Activated T-cell treated with anti-CD3 and anti-CD28 coated beads, Interleukin-2, amount 50 U/mL, for 72 hours (primary cell): ENCODE measurements at regions not wholly inside any gene's neighbourhood (a gene's known extent, or its start where the extent isn't known, plus 50 kb on each side); places are given as distances from the start of the nearest gene placed in this dataset.
"Not testable (repeated sequence)": the region's sequence is repeated elsewhere in the genome, so short reads cannot be mapped to it uniquely, and the experiment has no call there.

Experiments
- ATAC-seq, 2 donors: fragments of 150-1000 bp; cut with Tn5 transposase; replicated peaks in 1 of 2; 2 replicates each; pipeline ENCODE4 v1.10.0; 2021; ENCODE audit warnings: moderate library complexity in 2 of 2, mild to moderate bottlenecking in 1 of 2
- DNase-seq, 2 donors: peaks; one replicate each; pipeline ENCODE4 v3.0.0; 2021 to 2022; ENCODE audit warnings: mixed read lengths in 1 of 2
- H3K27ac Mint-ChIP-seq: one replicate; pipeline ENCODE4 v1.8.0; 2022; ENCODE audit warnings: mild to moderate bottlenecking, moderate library complexity, mixed read lengths
- H3K27me3 Mint-ChIP-seq: one replicate; pipeline ENCODE4 v1.8.0; 2022; ENCODE audit warnings: low read depth, mixed read lengths
- H3K36me3 Mint-ChIP-seq, 2 donors: one replicate each; pipeline ENCODE4 v1.8.0; 2022; ENCODE audit warnings: mixed read lengths in 2 of 2, mild to moderate bottlenecking in 1 of 2; ENCODE audit not compliant: insufficient read depth in 2 of 2
- H3K4me1 Mint-ChIP-seq: one replicate; pipeline ENCODE4 v1.8.0; 2022; ENCODE audit warnings: low read depth, mixed read lengths
- H3K4me3 Mint-ChIP-seq, 2 donors: one replicate each; pipeline ENCODE4 v1.8.0; 2022; ENCODE audit warnings: mild to moderate bottlenecking in 2 of 2, mixed read lengths in 2 of 2, moderate library complexity in 2 of 2
- H3K9me3 Mint-ChIP-seq, 2 donors: one replicate each; pipeline ENCODE4 v1.8.0; 2022; ENCODE audit warnings: mixed read lengths in 2 of 2

DNA sequence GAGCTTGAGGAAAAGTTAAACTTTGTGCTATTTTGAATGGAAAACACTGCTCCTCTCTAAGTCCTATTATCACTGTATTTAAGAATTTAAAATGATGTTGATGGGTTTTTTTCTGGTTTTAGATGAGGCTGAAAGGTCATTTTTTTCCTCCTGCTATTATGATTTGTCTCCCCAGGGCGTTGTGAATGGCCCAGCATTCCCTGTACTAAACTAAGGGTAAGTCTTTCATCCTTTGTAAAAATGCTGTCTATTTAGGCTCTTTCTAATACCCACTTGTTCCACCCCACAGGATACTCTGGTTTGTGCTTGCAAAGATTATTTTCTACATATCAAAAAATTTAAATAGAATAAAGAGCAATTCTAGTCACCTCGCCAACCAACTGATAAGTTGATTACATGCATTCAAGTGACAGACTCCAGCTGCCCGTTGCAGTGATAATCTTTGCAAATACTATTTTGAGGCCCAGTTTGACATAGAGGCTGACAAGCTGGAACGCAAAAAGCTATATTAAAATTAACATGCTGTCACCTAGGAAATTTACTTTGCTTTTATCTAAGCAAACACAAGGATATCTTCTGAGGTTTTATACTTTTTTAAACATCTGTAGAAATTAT, 222.3 kb upstream of the TMEM229A start:
- no peak for DNase-seq
- no peaks in the 10 kb centered on the region for H3K4me1 Mint-ChIP-seq
- no peaks in the 10 kb centered on the region for H3K36me3 Mint-ChIP-seq
- ATAC-seq = no peak
- H3K4me3 Mint-ChIP-seq = no peak overlapping the region
- no peak overlapping the region for H3K27ac Mint-ChIP-seq
- peaks cover 2% of the 10 kb centered on the region in 2 donors for H3K9me3 Mint-ChIP-seq
- no peaks in the 10 kb centered on the region for H3K27me3 Mint-ChIP-seq

DNA sequence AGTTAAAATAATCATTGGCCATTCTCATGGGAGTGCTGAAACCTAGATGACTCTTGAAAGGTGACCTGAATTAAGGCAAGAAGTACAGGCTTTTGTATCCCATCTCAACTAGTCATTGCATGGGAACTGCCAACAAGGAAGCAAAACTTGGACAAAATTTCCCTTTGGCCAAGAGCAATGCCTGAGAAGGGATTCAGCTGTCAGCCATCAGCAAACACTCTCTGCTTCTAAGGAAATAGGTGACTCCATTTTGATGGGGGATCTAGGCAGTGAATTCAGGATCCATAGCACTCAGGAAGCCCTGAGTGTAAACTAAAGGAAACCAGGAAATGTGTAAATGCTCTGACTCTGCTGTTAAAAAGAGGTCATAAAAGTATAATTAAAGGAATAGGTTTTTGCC, 221.5 kb upstream of the TMEM229A start:
- ATAC-seq = no peak
- Mint-ChIP-seq H3K27ac (no peak overlapping the region), H3K36me3 (no peaks in the 10 kb centered on the region), H3K4me3 (no peak overlapping the region), H3K9me3 (peaks cover 2% of the 10 kb centered on the region in 2 donors), H3K27me3 (no peaks in the 10 kb centered on the region), H3K4me1 (no peaks in the 10 kb centered on the region)
- no peak for DNase-seq

DNA sequence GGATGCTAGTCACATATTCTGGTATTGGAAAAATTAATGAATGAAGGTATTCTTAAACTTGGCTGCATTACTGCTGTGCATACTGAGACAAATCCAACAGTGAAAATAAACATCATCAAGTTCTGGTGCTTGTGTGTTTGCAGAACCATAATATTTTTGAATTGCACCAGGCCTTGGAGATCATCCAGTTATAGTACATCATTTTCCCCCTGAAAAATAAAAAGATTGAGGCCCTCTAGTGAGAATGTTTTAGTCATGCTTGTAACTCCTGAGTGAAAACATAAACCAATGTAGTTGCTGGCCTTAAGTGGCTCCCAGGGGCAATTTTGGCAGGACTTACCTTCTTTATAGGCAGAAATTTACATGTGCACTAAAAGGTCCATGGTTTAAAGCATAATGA, 218.8 kb upstream of the TMEM229A start:
- Mint-ChIP-seq H3K4me1 (no peaks in the 10 kb centered on the region), H3K27ac (no peak overlapping the region), H3K36me3 (no peaks in the 10 kb centered on the region), H3K4me3 (no peak overlapping the region), H3K9me3 (peaks cover 2% of the 10 kb centered on the region in 2 donors), H3K27me3 (no peaks in the 10 kb centered on the region)
- ATAC-seq = no peak
- DNase-seq = no peak

GRCh38 chr7:124250297-124251034, 217.6 kb upstream of the TMEM229A start:
- Mint-ChIP-seq H3K4me3 (no peak overlapping the region), H3K9me3 (peaks cover 2 to 4% of the 10 kb centered on the region in 2 donors), H3K27me3 (no peaks in the 10 kb centered on the region), H3K36me3 (no peaks in the 10 kb centered on the region), H3K27ac (no peak overlapping the region), H3K4me1 (no peaks in the 10 kb centered on the region)
- ATAC-seq = no peak
- DNase-seq = no peak

DNA sequence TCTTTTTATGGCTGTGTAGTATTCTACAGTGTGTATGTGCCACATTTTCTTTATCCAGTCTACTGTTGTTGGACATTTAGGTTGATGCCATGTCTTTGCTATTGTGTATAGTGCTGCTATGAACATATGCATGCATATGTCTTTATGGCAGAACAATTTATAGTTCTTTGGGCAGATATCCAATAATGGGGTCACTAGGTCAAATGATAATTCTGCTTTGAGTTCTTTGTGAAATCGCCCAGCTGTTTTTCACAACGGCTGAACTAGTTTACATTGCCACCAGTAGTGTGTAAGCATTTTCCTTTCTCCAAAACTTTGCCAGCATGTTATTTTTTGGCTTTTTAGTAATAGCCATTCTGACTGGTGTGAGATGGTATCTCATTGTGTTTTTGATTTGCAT, 214.8 kb upstream of the TMEM229A start:
- Mint-ChIP-seq H3K27me3 (no peaks in the 10 kb centered on the region), H3K4me1 (no peaks in the 10 kb centered on the region), H3K27ac (no peak overlapping the region), H3K9me3 (peaks cover 0 to 2% of the 10 kb centered on the region in 2 donors), H3K36me3 (no peaks in the 10 kb centered on the region), H3K4me3 (no peak overlapping the region)
- no peak for DNase-seq
- no peak for ATAC-seq

- H3K4me1 Mint-ChIP-seq = no peaks in the 10 kb centered on the region
- no peaks in the 10 kb centered on the region for H3K36me3 Mint-ChIP-seq
- ATAC-seq (no peak), DNase-seq (no peak)
- no peak overlapping the region for H3K4me3 Mint-ChIP-seq
- H3K27me3 Mint-ChIP-seq = no peaks in the 10 kb centered on the region
- H3K9me3 Mint-ChIP-seq = peaks cover 2% of the 10 kb centered on the region in 2 donors
- no peak overlapping the region for H3K27ac Mint-ChIP-seq
Measured at GRCh38 chr7:124246262-124246863, 213.5 kb upstream of the TMEM229A start.

DNA sequence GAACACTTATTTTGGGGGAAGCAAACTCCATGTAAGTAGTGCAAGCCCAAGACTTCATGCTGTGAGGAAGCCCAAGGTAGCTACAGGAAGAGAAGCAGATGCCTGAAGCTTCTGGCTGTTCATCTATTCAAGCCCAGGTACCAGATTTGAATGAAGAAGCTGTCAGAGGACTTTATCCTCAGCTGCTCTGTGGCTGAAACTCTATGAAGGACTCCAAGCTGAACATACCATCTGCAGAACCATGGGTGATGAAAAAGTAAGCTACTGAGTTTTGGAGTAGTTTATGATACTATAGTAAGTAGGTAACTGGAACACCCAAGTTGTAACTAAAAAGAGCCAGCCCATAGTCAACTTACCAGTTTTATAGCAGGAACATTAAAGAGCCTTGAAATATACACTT, 211.6 kb upstream of the TMEM229A start:
- not testable (repeated sequence) for H3K4me3 Mint-ChIP-seq, H3K4me1 Mint-ChIP-seq, H3K27ac Mint-ChIP-seq, H3K36me3 Mint-ChIP-seq, H3K9me3 Mint-ChIP-seq, DNase-seq, ATAC-seq, H3K27me3 Mint-ChIP-seq

DNA sequence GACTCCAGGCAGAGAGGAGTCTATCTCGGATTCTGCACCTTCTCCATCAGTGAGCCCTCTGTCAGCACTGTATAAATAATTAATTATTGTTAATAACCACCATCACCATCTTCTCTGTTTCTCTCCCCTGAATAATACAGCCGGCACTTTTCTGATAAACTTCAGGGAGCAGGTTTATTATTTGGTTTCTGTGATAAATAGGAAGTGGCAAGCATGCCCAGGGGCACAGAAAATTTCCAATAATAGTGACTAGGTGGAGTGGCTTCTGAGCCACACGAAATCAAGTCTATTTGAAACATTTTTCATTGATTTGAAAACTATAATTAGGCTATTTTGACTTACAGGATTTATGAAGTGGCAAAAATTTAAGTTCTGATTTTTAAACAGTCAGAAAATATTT, 186.8 kb upstream of the TMEM229A start:
- H3K4me3 Mint-ChIP-seq = no peak overlapping the region
- H3K27me3 Mint-ChIP-seq = no peaks in the 10 kb centered on the region
- H3K36me3 Mint-ChIP-seq = peaks cover 0 to 2% of the 10 kb centered on the region in 2 donors
- no peak for DNase-seq
- H3K4me1 Mint-ChIP-seq = no peaks in the 10 kb centered on the region
- peaks cover 9% of the 10 kb centered on the region in 2 donors for H3K9me3 Mint-ChIP-seq
- no peak for ATAC-seq
- no peak overlapping the region for H3K27ac Mint-ChIP-seq

GRCh38 chr7:124208642-124209041, 175.8 kb upstream of the TMEM229A start:
- DNase-seq = no peak
- Mint-ChIP-seq H3K9me3 (peaks cover 0 to 4% of the 10 kb centered on the region in 2 donors), H3K4me1 (no peaks in the 10 kb centered on the region), H3K4me3 (no peak overlapping the region), H3K36me3 (peaks cover 0 to 2% of the 10 kb centered on the region in 2 donors), H3K27me3 (no peaks in the 10 kb centered on the region), H3K27ac (no peak overlapping the region)
- no peak for ATAC-seq

DNA sequence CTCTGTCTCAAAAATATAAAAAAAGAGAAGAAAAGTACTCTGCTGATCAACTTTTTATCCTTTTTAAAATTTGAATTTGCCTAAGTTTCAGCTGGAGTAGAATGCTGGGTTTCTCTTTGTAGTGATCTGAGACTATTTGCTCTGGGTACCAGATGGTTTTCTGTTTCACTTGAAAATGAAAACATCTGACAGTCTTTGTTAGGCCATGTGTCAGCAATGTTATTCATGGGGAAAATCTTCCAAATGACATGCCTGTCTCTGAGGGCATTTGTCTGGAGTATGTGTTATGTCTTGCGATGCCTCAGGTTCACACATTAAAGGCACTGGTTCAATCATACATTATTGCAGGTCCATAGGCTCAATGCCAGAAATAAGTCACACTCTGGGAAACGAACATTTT, 175.3 kb upstream of the TMEM229A start:
- H3K36me3 Mint-ChIP-seq = peaks cover 0 to 2% of the 10 kb centered on the region in 2 donors
- no peak overlapping the region for H3K27ac Mint-ChIP-seq
- ATAC-seq (no peak), DNase-seq (no peak)
- peaks cover 2 to 4% of the 10 kb centered on the region in 2 donors for H3K9me3 Mint-ChIP-seq
- H3K4me3 Mint-ChIP-seq = no peak overlapping the region
- H3K27me3 Mint-ChIP-seq = no peaks in the 10 kb centered on the region
- no peaks in the 10 kb centered on the region for H3K4me1 Mint-ChIP-seq

- Mint-ChIP-seq H3K9me3 (peaks cover 2 to 4% of the 10 kb centered on the region in 2 donors), H3K27ac (no peak overlapping the region), H3K4me1 (no peaks in the 10 kb centered on the region), H3K27me3 (no peaks in the 10 kb centered on the region), H3K4me3 (no peak overlapping the region), H3K36me3 (peaks cover 0 to 2% of the 10 kb centered on the region in 2 donors)
- DNase-seq = no peak
- ATAC-seq = no peak
Measured at GRCh38 chr7:124205526-124205925, 172.7 kb upstream of the TMEM229A start.

- Mint-ChIP-seq H3K27me3 (no peaks in the 10 kb centered on the region), H3K9me3 (peaks cover 5 to 7% of the 10 kb centered on the region in 2 donors), H3K4me1 (no peaks in the 10 kb centered on the region), H3K4me3 (no peak overlapping the region), H3K36me3 (peaks cover 0 to 2% of the 10 kb centered on the region in 2 donors), H3K27ac (no peak overlapping the region)
- no peak for DNase-seq
- ATAC-seq = no peak
Measured at GRCh38 chr7:124202546-124202945, 169.7 kb upstream of the TMEM229A start.

GRCh38 chr7:124201768-124202349, 169.0 kb upstream of the TMEM229A start:
- Mint-ChIP-seq H3K27ac (no peak overlapping the region), H3K4me1 (no peaks in the 10 kb centered on the region), H3K36me3 (peaks cover 0 to 2% of the 10 kb centered on the region in 2 donors), H3K27me3 (no peaks in the 10 kb centered on the region), H3K4me3 (no peak overlapping the region), H3K9me3 (peaks cover 5 to 7% of the 10 kb centered on the region in 2 donors)
- DNase-seq = no peak
- no peak for ATAC-seq
